CD14-positive monocyte (primary cell): ENCODE measurements at regions not wholly inside any gene's neighbourhood (a gene's known extent, or its start where the extent isn't known, plus 50 kb on each side); places are given as distances from the start of the nearest gene placed in this dataset.
A peak's percentile ranks its signal among the peaks of the same experiment; 100 is the strongest.
"Not testable (repeated sequence)": the region's sequence is repeated elsewhere in the genome, so short reads cannot be mapped to it uniquely, and the experiment has no call there.

Experiments
- DNase-seq, 3 donors: peaks; one replicate each; pipeline ENCODE4 v3.0.0-alpha.2; 2011 to 2022
- H2AFZ ChIP-seq: 2 replicates; pipeline ENCODE4 v1.6.0; 2012; ENCODE audit warnings: mild to moderate bottlenecking, low read depth, low read length, inconsistent platforms; ENCODE audit not compliant: insufficient read depth, poor library complexity, severe bottlenecking
- H3K27ac ChIP-seq, 2 donors: 1 replicate in 1 of 2; 2 replicates in 1 of 2; pipeline ENCODE4 v1.5.1; 2012 to 2013; ENCODE audit warnings: low read length in 2 of 2, control low read depth in 1 of 2, inconsistent platforms in 1 of 2, low read depth in 1 of 2, mild to moderate bottlenecking in 1 of 2
- H3K27me3 ChIP-seq, 2 donors: one replicate each; pipeline versions ENCODE4 v1.6.0 to v1.6.1; 2011 to 2013; ENCODE audit warnings: low read length in 2 of 2; ENCODE audit not compliant: control insufficient read depth in 2 of 2, insufficient read depth in 2 of 2
- H3K36me3 ChIP-seq, 2 donors: replicated peaks in 1 of 2; 1 replicate in 1 of 2; 2 replicates in 1 of 2; pipeline versions ENCODE4 v1.5.1 to v1.6.1; 2012 to 2013; ENCODE audit warnings: low read length in 2 of 2, control low read depth in 1 of 2, inconsistent platforms in 1 of 2, mild to moderate bottlenecking in 1 of 2; ENCODE audit not compliant: insufficient read depth in 2 of 2, control insufficient read depth in 1 of 2
- H3K4me1 ChIP-seq, 2 donors: 1 replicate in 1 of 2; 2 replicates in 1 of 2; pipeline versions ENCODE4 v1.5.1 to v1.6.1; 2012 to 2013; ENCODE audit warnings: low read length in 2 of 2, control low read depth in 1 of 2, inconsistent platforms in 1 of 2, mild to moderate bottlenecking in 1 of 2, moderate library complexity in 1 of 2; ENCODE audit not compliant: insufficient read depth in 2 of 2, control insufficient read depth in 1 of 2
- H3K4me2 ChIP-seq: replicated peaks from 2 replicates; pipeline ENCODE3; 2012; ENCODE audit warnings: low read length, moderate library complexity, mild to moderate bottlenecking; ENCODE audit not compliant: poor library complexity, severe bottlenecking; ENCODE audit errors: extremely low read depth
- H3K4me3 ChIP-seq, 3 experiments: fragments of 200-600 bp in 1 of 3; sonication (generic) in 1 of 3; replicated peaks in 1 of 3; 1 replicate in 2 of 3; 2 replicates in 1 of 3; pipeline ENCODE4 v1.5.1; 2011 to 2013; ENCODE audit warnings: low read length in 3 of 3, mild to moderate bottlenecking in 3 of 3, control low read depth in 2 of 3, low read depth in 2 of 3, inconsistent platforms in 1 of 3, moderate library complexity in 1 of 3
- H3K79me2 ChIP-seq: 2 replicates; pipeline ENCODE4 v1.6.0; 2012; ENCODE audit warnings: mild to moderate bottlenecking, control low read depth, inconsistent platforms, low read length, moderate library complexity; ENCODE audit not compliant: insufficient read depth
- H3K9ac ChIP-seq: 2 replicates; pipeline ENCODE4 v1.6.0; 2017; ENCODE audit warnings: low read length, mild to moderate bottlenecking; ENCODE audit not compliant: insufficient read depth, poor library complexity, severe bottlenecking
- H3K9me3 ChIP-seq, 2 donors: replicated peaks in 1 of 2; 1 replicate in 1 of 2; 2 replicates in 1 of 2; pipeline versions ENCODE4 v1.5.1 to v1.6.1; 2012 to 2013; ENCODE audit warnings: low read length in 2 of 2, control low read depth in 1 of 2; ENCODE audit not compliant: control insufficient read depth in 1 of 2, insufficient read depth in 1 of 2
- H4K20me1 ChIP-seq: 2 replicates; pipeline ENCODE4 v1.6.0; 2012; ENCODE audit warnings: mild to moderate bottlenecking, low read length, control low read depth, moderate library complexity; ENCODE audit not compliant: insufficient read depth
- H3K27ac Mint-ChIP-seq, 7 donors: one replicate each; pipeline ENCODE4 v1.8.0; 2020; ENCODE audit warnings: mild to moderate bottlenecking in 7 of 7, mixed read lengths in 7 of 7, moderate library complexity in 6 of 7, inconsistent platforms in 2 of 7
- H3K27me3 Mint-ChIP-seq, 3 donors: one replicate each; pipeline ENCODE4 v1.8.0; 2021 to 2022; ENCODE audit warnings: low read depth in 3 of 3, mild to moderate bottlenecking in 3 of 3, mixed read lengths in 3 of 3, moderate library complexity in 3 of 3, inconsistent platforms in 1 of 3
- H3K36me3 Mint-ChIP-seq, 2 donors: one replicate each; pipeline ENCODE4 v1.8.0; 2020; ENCODE audit warnings: mixed read lengths in 2 of 2, inconsistent platforms in 1 of 2, mild to moderate bottlenecking in 1 of 2
- H3K4me1 Mint-ChIP-seq: one replicate; pipeline ENCODE4 v1.8.0; 2020; ENCODE audit warnings: mild to moderate bottlenecking, mixed read lengths
- H3K4me3 Mint-ChIP-seq, 2 donors: one replicate each; pipeline ENCODE4 v1.8.0; 2020; ENCODE audit warnings: mild to moderate bottlenecking in 2 of 2, mixed read lengths in 2 of 2, moderate library complexity in 1 of 2
- H3K9me3 Mint-ChIP-seq, 7 donors: one replicate each; pipeline ENCODE4 v1.8.0; 2020 to 2022; ENCODE audit warnings: mixed read lengths in 7 of 7, mild to moderate bottlenecking in 6 of 7, moderate library complexity in 6 of 7, inconsistent platforms in 2 of 7
- CTCF ChIP-seq: fragments of 200-600 bp; IDR thresholded peaks from one replicate; pipeline ENCODE4 v1.8.0; 2022; ENCODE audit warnings: antibody characterized with exemption, mild to moderate bottlenecking
- WGBS: methylation state at CpG from one replicate; pipeline ENCODE4 v1.1.5; 2013; ENCODE audit warnings: missing lambda C conversion rate; ENCODE audit not compliant: insufficient coverage; 5-methylcytosine and 5-hydroxymethylcytosine counted together
- intact Hi-C, 2 donors: fragments of 100-400 bp; cut with micrococcal nuclease; formaldehyde crosslinking; loops; one replicate each; pipeline versions ENCODE4 v1.15.0 to v1.15.1; 2023

- Histone ChIP-seq H3K4me1 (peaks cover 19 to 43% of the 10 kb centered on the region in 2 donors), H2AFZ (no peak overlapping the region), H3K27ac (no peak overlapping the region), H3K4me3 (no peak overlapping the region), H3K9me3 (peaks cover 3 to 5% of the 10 kb centered on the region in 2 donors), H4K20me1 (no peaks in the 10 kb centered on the region), H3K79me2 (no peaks in the 10 kb centered on the region), H3K4me2 (no peak overlapping the region), H3K36me3 (no peaks in the 10 kb centered on the region), H3K9ac (no peak overlapping the region), H3K27me3 (no peaks in the 10 kb centered on the region)
- H3K36me3 Mint-ChIP-seq = peaks cover 3 to 4% of the 10 kb centered on the region in 2 donors
- H3K27ac Mint-ChIP-seq = peak overlapping the region in 5 of 7 donors; percentile 10 to 80 (median 65)
- 88% methylated on average over 5 of the region's 13 CpGs for WGBS
- no peak overlapping the region for H3K4me3 Mint-ChIP-seq
- peaks cover 0 to 11% (median 7%) of the 10 kb centered on the region in 3 donors for H3K27me3 Mint-ChIP-seq
- peaks cover 9 to 14% (median 12%) of the 10 kb centered on the region in 7 donors for H3K9me3 Mint-ChIP-seq
- intact Hi-C loops = no loop called here
- peaks cover 33% of the 10 kb centered on the region for H3K4me1 Mint-ChIP-seq
- TF ChIP-seq CTCF = no peak
- no peak for DNase-seq
Observed at GRCh38 chr17:83192161-83192788, 112.9 kb downstream of the METRNL start.

GRCh38 chr17:83192789-83193335 is 113.5 kb downstream of the METRNL start:
- H2AFZ ChIP-seq, H3K27ac Mint-ChIP-seq, H3K9ac ChIP-seq, H3K27me3 ChIP-seq, H3K4me3 ChIP-seq, intact Hi-C loops, H3K36me3 Mint-ChIP-seq, H3K4me2 ChIP-seq, H3K36me3 ChIP-seq, H3K79me2 ChIP-seq, H4K20me1 ChIP-seq, H3K9me3 ChIP-seq, H3K4me3 Mint-ChIP-seq, H3K27ac ChIP-seq: not testable (repeated sequence)
- peak; percentile 15 to 76 (median 65) for DNase-seq
- Mint-ChIP-seq H3K27me3 (peaks cover 0 to 11% (median 7%) of the 10 kb centered on the region in 3 donors), H3K9me3 (peaks cover 6 to 11% (median 9%) of the 10 kb centered on the region in 7 donors), H3K4me1 (peaks cover 36% of the 10 kb centered on the region)
- peaks cover 19 to 48% of the 10 kb centered on the region in 2 donors for H3K4me1 ChIP-seq
- no CpG with 5 or more reads among the region's 2 CpGs for WGBS
